Tibial nerve (tissue), 4 donors: ENCODE measurements at regions not wholly inside any gene's neighbourhood (a gene's known extent, or its start where the extent isn't known, plus 50 kb on each side); places are given as distances from the start of the nearest gene placed in this dataset.

Source experiments
- EP300 ChIP-seq, 2 donors: sonication (generic); formaldehyde crosslinking; IDR thresholded peaks; one replicate each; pipeline ENCODE4 v1.6.1; 2017; ENCODE audit warnings: antibody characterized with exemption in 2 of 2, mild to moderate bottlenecking in 1 of 2
- POLR2A ChIP-seq, 2 donors: fragments of 450-650 bp; IDR thresholded peaks; one replicate each; pipeline ENCODE4 v1.6.1; 2017; ENCODE audit warnings: antibody characterized with exemption in 2 of 2, mild to moderate bottlenecking in 2 of 2, moderate library complexity in 2 of 2
- TF ChIP-seq, protein P1 (sequence below), 5 experiments: fragments of 200-600 bp in 3 of 5; fragments of 450-650 bp in 2 of 5; sonication (generic) in 3 of 5; IDR thresholded peaks; one replicate each; pipeline ENCODE4 v1.5.1; 2016 to 2019; ENCODE audit warnings: antibody characterized with exemption in 5 of 5, mild to moderate bottlenecking in 3 of 5, moderate library complexity in 2 of 5

DNA sequence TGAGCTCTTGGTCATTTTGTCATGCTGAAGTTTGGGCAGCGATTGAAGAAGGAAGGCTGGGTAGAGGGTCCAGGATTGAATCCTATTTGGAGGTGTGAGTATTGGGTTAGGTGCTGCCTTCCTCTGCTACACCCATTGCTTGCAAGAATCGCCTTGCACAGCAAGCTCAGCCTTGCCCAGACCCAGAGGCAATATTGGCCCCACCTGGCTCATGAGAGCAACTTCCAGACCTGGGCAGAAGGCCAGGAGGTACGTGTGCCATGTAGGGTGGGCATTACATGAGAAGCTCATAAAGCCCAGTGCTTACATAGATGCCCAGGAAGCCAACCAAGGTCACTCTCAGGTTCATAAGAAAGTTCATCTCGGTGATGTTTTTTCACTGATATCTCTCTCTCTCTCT is 718.0 kb downstream of the EFNB2 start:
- TF ChIP-seq, protein P1, sequence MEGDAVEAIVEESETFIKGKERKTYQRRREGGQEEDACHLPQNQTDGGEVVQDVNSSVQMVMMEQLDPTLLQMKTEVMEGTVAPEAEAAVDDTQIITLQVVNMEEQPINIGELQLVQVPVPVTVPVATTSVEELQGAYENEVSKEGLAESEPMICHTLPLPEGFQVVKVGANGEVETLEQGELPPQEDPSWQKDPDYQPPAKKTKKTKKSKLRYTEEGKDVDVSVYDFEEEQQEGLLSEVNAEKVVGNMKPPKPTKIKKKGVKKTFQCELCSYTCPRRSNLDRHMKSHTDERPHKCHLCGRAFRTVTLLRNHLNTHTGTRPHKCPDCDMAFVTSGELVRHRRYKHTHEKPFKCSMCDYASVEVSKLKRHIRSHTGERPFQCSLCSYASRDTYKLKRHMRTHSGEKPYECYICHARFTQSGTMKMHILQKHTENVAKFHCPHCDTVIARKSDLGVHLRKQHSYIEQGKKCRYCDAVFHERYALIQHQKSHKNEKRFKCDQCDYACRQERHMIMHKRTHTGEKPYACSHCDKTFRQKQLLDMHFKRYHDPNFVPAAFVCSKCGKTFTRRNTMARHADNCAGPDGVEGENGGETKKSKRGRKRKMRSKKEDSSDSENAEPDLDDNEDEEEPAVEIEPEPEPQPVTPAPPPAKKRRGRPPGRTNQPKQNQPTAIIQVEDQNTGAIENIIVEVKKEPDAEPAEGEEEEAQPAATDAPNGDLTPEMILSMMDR (IDR thresholded peaks at IDR 0.05): no peak
- TF ChIP-seq EP300 (IDR thresholded peaks at IDR 0.05) (no peak), POLR2A (IDR thresholded peaks at IDR 0.05) (no peak)
